Upper lobe of left lung (tissue), 6 donors: ENCODE measurements at regions not wholly inside any gene's neighbourhood (a gene's known extent, or its start where the extent isn't known, plus 50 kb on each side); places are given as distances from the start of the nearest gene placed in this dataset.

Experiments
- ATAC-seq, 2 donors: fragments of 200-7000 bp; cut with Tn5 transposase; one replicate each; pipeline ENCODE4 v1.9.1; 2022; ENCODE audit warnings: mild to moderate bottlenecking in 2 of 2, moderate library complexity in 2 of 2; ENCODE audit not compliant: low FRiP score in 2 of 2
- DNase-seq, 2 donors: peaks; one replicate each; pipeline ENCODE4 v3.0.0-alpha.2; 2019 to 2020
- H3K27ac ChIP-seq, 4 donors: fragments of 200-600 bp; sonication (generic); one replicate each; pipeline ENCODE4 v1.5.1; 2016 to 2019
- H3K27me3 ChIP-seq, 4 donors: fragments of 200-600 bp; sonication (generic); one replicate each; pipeline ENCODE4 v1.5.1; 2017 to 2019
- H3K36me3 ChIP-seq, 4 donors: fragments of 200-600 bp; sonication (generic); one replicate each; pipeline ENCODE4 v1.5.1; 2016 to 2019
- H3K4me1 ChIP-seq, 4 donors: fragments of 200-600 bp; sonication (generic); one replicate each; pipeline ENCODE4 v1.5.1; 2018 to 2019
- H3K4me3 ChIP-seq, 4 donors: fragments of 200-600 bp; sonication (generic); one replicate each; pipeline ENCODE4 v1.5.1; 2017 to 2019; ENCODE audit warnings: mild to moderate bottlenecking in 2 of 4, moderate library complexity in 1 of 4
- H3K9me3 ChIP-seq, 4 donors: fragments of 200-600 bp; sonication (generic); one replicate each; pipeline ENCODE4 v1.5.1; 2018 to 2019
- EP300 ChIP-seq, 4 donors: sonication (generic); formaldehyde crosslinking; IDR thresholded peaks; one replicate each; pipeline ENCODE4 v1.5.1; 2017; ENCODE audit warnings: antibody characterized with exemption in 4 of 4, control low read depth in 2 of 4
- POLR2A ChIP-seq, 4 donors: fragments of 450-650 bp; IDR thresholded peaks; one replicate each; pipeline ENCODE4 v1.5.1; 2016 to 2017; ENCODE audit warnings: antibody characterized with exemption in 4 of 4, mild to moderate bottlenecking in 2 of 4
- POLR2AphosphoS5 ChIP-seq, 2 donors: sonication (generic); formaldehyde crosslinking; IDR thresholded peaks; one replicate each; pipeline ENCODE4 v1.5.1; 2017; ENCODE audit warnings: antibody characterized with exemption in 2 of 2
- WGBS, 2 donors: methylation state at CpG; one replicate each; pipeline ENCODE4 v1.1.5; 2017 to 2018; 5-methylcytosine and 5-hydroxymethylcytosine counted together
- TF ChIP-seq, protein P1 (sequence below), 6 experiments: fragments of 450-650 bp in 4 of 6; fragments of 200-600 bp in 2 of 6; sonication (generic) in 2 of 6; IDR thresholded peaks; one replicate each; pipeline ENCODE4 v1.5.1; 2016 to 2019; ENCODE audit warnings: antibody characterized with exemption in 6 of 6
- donor health status: DM: no; HTN: no; CAD: no; lungs with moderate emphysema.
- donor health status: DM: no; HTN: yes; CAD: no; lungs with severe emphysema.

DNA sequence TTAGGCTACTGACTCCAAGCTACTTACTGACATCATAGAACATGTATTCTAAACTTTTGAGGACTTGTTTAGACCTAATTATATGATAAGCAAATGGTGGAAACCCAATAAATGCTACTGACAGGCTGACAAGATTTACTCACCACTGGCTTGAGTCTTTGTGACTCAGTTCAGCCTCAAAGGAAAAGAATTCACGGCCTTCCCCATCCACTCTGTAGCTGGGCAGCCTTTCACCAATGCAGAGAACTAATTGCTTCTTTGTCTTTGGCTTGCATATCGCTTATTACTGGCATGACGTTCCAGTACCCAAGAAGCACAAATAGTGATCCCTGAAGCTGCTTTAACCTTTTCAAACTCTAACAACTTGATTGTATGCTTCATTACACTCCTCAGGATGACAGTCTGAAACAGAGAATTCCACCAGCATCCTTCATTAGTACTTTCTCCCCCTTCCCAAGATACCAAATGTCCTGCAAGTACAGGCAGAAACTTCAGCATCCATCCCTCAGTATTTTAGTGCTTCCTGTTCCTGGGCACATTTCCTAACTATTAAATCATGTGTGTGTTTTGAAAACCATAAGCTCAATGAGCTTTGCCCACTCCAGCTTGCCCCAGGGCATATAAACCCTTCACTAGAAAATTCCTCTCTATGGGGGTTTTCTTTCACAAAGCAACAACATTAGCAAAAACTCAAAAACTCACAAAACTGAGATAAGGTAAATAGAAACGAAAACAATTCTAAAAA lies 298.1 kb upstream of the SLC7A11 start:
- H3K27ac ChIP-seq, result no peak overlapping the region
- no peaks in the 10 kb centered on the region for H3K9me3 ChIP-seq
- H3K27me3 ChIP-seq, result no peaks in the 10 kb centered on the region
- ATAC-seq (no peak), DNase-seq (no peak)
- H3K4me1 ChIP-seq, result no peaks in the 10 kb centered on the region
- H3K36me3 ChIP-seq, result no peaks in the 10 kb centered on the region
- 78 to 86% methylated on average over 4 of the region's 4 CpGs for WGBS, 2 donors
- no peak for TF ChIP-seq EP300 (IDR thresholded peaks at IDR 0.05)
- TF ChIP-seq POLR2A (IDR thresholded peaks at IDR 0.05), result no peak
- TF ChIP-seq, protein P1, sequence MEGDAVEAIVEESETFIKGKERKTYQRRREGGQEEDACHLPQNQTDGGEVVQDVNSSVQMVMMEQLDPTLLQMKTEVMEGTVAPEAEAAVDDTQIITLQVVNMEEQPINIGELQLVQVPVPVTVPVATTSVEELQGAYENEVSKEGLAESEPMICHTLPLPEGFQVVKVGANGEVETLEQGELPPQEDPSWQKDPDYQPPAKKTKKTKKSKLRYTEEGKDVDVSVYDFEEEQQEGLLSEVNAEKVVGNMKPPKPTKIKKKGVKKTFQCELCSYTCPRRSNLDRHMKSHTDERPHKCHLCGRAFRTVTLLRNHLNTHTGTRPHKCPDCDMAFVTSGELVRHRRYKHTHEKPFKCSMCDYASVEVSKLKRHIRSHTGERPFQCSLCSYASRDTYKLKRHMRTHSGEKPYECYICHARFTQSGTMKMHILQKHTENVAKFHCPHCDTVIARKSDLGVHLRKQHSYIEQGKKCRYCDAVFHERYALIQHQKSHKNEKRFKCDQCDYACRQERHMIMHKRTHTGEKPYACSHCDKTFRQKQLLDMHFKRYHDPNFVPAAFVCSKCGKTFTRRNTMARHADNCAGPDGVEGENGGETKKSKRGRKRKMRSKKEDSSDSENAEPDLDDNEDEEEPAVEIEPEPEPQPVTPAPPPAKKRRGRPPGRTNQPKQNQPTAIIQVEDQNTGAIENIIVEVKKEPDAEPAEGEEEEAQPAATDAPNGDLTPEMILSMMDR (IDR thresholded peaks at IDR 0.05), result no peak
- TF ChIP-seq POLR2AphosphoS5 (IDR thresholded peaks at IDR 0.05), result no peak
- no peak overlapping the region for H3K4me3 ChIP-seq

DNA sequence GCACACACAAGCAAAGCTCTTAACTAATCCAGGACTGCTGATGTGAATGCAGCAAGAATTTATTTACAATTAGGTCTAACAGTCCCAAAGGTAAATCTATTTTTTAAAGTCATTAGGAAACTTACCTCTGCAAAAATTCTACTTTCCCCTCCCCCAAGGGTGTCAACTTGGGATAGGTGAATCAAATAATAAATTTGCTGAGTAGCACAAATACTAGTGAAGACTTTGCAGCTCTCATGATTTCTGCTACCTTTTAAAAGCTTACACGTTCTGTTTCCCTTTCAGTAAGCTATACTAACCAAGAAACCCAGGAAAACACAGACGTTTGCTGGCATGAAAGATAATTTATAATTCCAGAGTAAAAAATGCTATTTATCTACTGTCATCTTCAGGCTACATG lies 296.6 kb upstream of the SLC7A11 start:
- Histone ChIP-seq H3K4me1 (no peaks in the 10 kb centered on the region), H3K27ac (no peak overlapping the region), H3K9me3 (peaks cover 0 to 6% (median 2%) of the 10 kb centered on the region in 4 donors), H3K36me3 (no peaks in the 10 kb centered on the region), H3K27me3 (no peaks in the 10 kb centered on the region), H3K4me3 (no peak overlapping the region)
- WGBS, 2 donors, result 59 to 62% methylated on average over 2 of the region's 2 CpGs
- DNase-seq (no peak), ATAC-seq (no peak)
- TF ChIP-seq POLR2AphosphoS5 (IDR thresholded peaks at IDR 0.05), result no peak
- TF ChIP-seq POLR2A (IDR thresholded peaks at IDR 0.05), result no peak

- H3K9me3 ChIP-seq, result peaks cover 0 to 7% (median 3%) of the 10 kb centered on the region in 4 donors
- no peaks in the 10 kb centered on the region for H3K36me3 ChIP-seq
- H3K27ac ChIP-seq, result no peak overlapping the region
- no peaks in the 10 kb centered on the region for H3K27me3 ChIP-seq
- ATAC-seq (no peak), DNase-seq (no peak)
- H3K4me3 ChIP-seq, result no peak overlapping the region
- H3K4me1 ChIP-seq, result no peaks in the 10 kb centered on the region
- TF ChIP-seq EP300 (IDR thresholded peaks at IDR 0.05) (no peak), POLR2A (IDR thresholded peaks at IDR 0.05) (no peak), POLR2AphosphoS5 (IDR thresholded peaks at IDR 0.05) (no peak)
- TF ChIP-seq, protein P1 (IDR thresholded peaks at IDR 0.05), result no peak
- WGBS, 2 donors, result 63 to 65% methylated on average over 4 of the region's 4 CpGs
Measured at GRCh38 chr4:138537731-138538490, 295.8 kb upstream of the SLC7A11 start.

- WGBS, 2 donors, result 66 to 70% methylated on average over 2 of the region's 2 CpGs
- Histone ChIP-seq H3K36me3 (no peaks in the 10 kb centered on the region), H3K4me1 (no peaks in the 10 kb centered on the region), H3K27ac (no peak overlapping the region), H3K9me3 (peaks cover 0 to 22% (median 13%) of the 10 kb centered on the region in 4 donors), H3K4me3 (no peak overlapping the region), H3K27me3 (no peaks in the 10 kb centered on the region)
- no peak for DNase-seq
- ATAC-seq, result no peak
- TF ChIP-seq POLR2AphosphoS5 (IDR thresholded peaks at IDR 0.05) (no peak), POLR2A (IDR thresholded peaks at IDR 0.05) (no peak), EP300 (IDR thresholded peaks at IDR 0.05) (no peak)
- TF ChIP-seq, protein P1 (IDR thresholded peaks at IDR 0.05), result no peak
Measured at GRCh38 chr4:138535316-138535715, 293.2 kb upstream of the SLC7A11 start.

- no peak overlapping the region for H3K27ac ChIP-seq
- no peaks in the 10 kb centered on the region for H3K36me3 ChIP-seq
- H3K4me3 ChIP-seq, result no peak overlapping the region
- DNase-seq (no peak), ATAC-seq (peak in 1 of 2 donors; percentile 14)
- no peak for TF ChIP-seq POLR2AphosphoS5 (IDR thresholded peaks at IDR 0.05)
- no peak for TF ChIP-seq EP300 (IDR thresholded peaks at IDR 0.05)
- TF ChIP-seq POLR2A (IDR thresholded peaks at IDR 0.05), result no peak
- TF ChIP-seq, protein P1 (IDR thresholded peaks at IDR 0.05), result peak in 1 of 6 experiments; percentile 17
- H3K4me1 ChIP-seq, result no peaks in the 10 kb centered on the region
- WGBS, 2 donors, result 73% methylated on average over 1 of the region's 1 CpG; no CpG with 5 or more reads in 1 of the 2 donors
- H3K9me3 ChIP-seq, result no peaks in the 10 kb centered on the region
- H3K27me3 ChIP-seq, result no peaks in the 10 kb centered on the region
Measured at GRCh38 chr4:138522366-138522765, 280.2 kb upstream of the SLC7A11 start.
